GM12891 (cell line): ENCODE measurements at regions not wholly inside any gene's neighbourhood (a gene's known extent, or its start where the extent isn't known, plus 50 kb on each side); places are given as distances from the start of the nearest gene placed in this dataset.

Experiments
- POLR2A ChIP-seq: IDR thresholded peaks from 2 replicates; pipeline ENCODE4 v1.6.1; 2011; ENCODE audit warnings: low read depth, low read length, control low read depth
- POLR2AphosphoS5 ChIP-seq: IDR thresholded peaks from 2 replicates; pipeline ENCODE4 v1.6.1; 2011; ENCODE audit warnings: low read depth, low read length, control low read depth
- SPI1 ChIP-seq: IDR thresholded peaks from 2 replicates; pipeline ENCODE4 v1.6.1; 2011; ENCODE audit warnings: low read depth, low read length, control low read depth

- no peak for TF ChIP-seq POLR2A
- no peak for TF ChIP-seq SPI1
- TF ChIP-seq POLR2AphosphoS5: no peak
Measured at GRCh38 chr18:75506913-75507312, 79.4 kb upstream of the SMIM21 start.
